ACC112 (cell line): ENCODE measurements at regions not wholly inside any gene's neighbourhood (a gene's known extent, or its start where the extent isn't known, plus 50 kb on each side); places are given as distances from the start of the nearest gene placed in this dataset.

ENCODE experiments used
- H2AFZ ChIP-seq: fragments of 200-600 bp; sonication (generic); one replicate; pipeline ENCODE4 v1.6.0; 2017; ENCODE audit warnings: antibody characterized with exemption, low read length; ENCODE audit not compliant: unreplicated experiment
- H3K27ac ChIP-seq: fragments of 200-600 bp; sonication (generic); 2 replicates; pipeline ENCODE4 v1.5.1; 2014; ENCODE audit warnings: low read depth, mild to moderate bottlenecking, antibody characterized with exemption, low read length, moderate library complexity
- H3K27me3 ChIP-seq: fragments of 200-600 bp; sonication (generic); 2 replicates; pipeline ENCODE4 v1.6.1; 2014; ENCODE audit warnings: mild to moderate bottlenecking, antibody characterized with exemption, low read length, moderate library complexity, mixed read lengths; ENCODE audit not compliant: insufficient read depth
- H3K36me3 ChIP-seq: fragments of 200-600 bp; sonication (generic); 2 replicates; pipeline ENCODE4 v1.6.1; 2016; ENCODE audit warnings: mild to moderate bottlenecking, antibody characterized with exemption, low read length, moderate library complexity, mixed read lengths; ENCODE audit not compliant: insufficient read depth
- H3K4me1 ChIP-seq: fragments of 200-600 bp; sonication (generic); one replicate; pipeline ENCODE4 v1.6.1; 2016; ENCODE audit warnings: low read length, mixed read lengths; ENCODE audit not compliant: insufficient read depth, unreplicated experiment, control insufficient read depth
- H3K4me3 ChIP-seq: fragments of 200-600 bp; sonication (generic); 2 replicates; pipeline ENCODE4 v1.5.1; 2014; ENCODE audit warnings: mild to moderate bottlenecking, low read depth, low read length
- H3K79me2 ChIP-seq: fragments of 200-600 bp; sonication (generic); one replicate; pipeline ENCODE4 v1.6.0; 2016; ENCODE audit warnings: low read length; ENCODE audit not compliant: control insufficient read depth, unreplicated experiment, insufficient read depth

DNA sequence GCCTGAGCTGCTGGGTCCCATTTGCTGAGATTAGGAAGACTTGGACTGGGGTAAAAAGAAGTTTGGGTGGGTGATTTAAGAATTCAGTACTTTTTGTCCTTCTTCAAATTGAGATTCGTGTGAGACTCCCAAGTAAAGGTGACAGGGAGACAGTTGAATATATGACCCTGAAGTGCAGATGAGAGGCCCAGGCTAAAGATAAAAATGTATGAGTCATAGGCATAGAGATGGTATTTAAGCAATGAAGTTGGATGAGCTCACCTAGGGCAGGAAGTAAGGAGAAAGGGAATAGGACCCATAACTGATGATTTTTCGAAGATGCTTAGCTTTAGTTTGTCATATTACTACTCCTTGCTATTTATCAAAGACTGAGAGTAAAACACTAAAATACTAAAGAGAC is 255.9 kb upstream of the ADRA1B start:
- H2AFZ ChIP-seq, result no peak overlapping the region
- H3K27me3 ChIP-seq, result no peaks in the 10 kb centered on the region
- H3K79me2 ChIP-seq, result no peaks in the 10 kb centered on the region
- no peak overlapping the region for H3K27ac ChIP-seq
- no peak overlapping the region for H3K4me3 ChIP-seq
- no peaks in the 10 kb centered on the region for H3K36me3 ChIP-seq
- H3K4me1 ChIP-seq, result peaks cover 6% of the 10 kb centered on the region

DNA sequence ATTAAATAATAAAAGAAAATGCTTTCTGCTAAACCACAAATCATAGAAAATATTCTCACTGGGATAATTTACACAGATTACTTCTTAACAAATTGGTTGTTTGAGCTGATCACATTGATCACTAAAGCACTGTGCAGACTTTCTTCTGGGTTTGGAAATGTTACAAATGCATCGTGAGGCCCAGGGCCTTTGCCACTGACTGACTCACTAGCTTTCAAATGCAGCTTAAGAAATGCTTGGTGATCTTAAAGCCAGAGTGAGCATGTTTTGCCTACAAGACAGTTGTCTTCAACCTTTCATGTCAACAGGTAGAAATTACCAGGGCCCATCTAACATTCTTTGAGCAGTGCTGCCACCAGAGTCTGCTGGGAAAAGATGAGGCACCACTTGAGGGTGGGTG is 252.3 kb upstream of the ADRA1B start:
- H3K4me3 ChIP-seq, result no peak overlapping the region
- no peaks in the 10 kb centered on the region for H3K36me3 ChIP-seq
- no peak overlapping the region for H2AFZ ChIP-seq
- no peaks in the 10 kb centered on the region for H3K79me2 ChIP-seq
- H3K27me3 ChIP-seq, result no peaks in the 10 kb centered on the region
- H3K4me1 ChIP-seq, result peaks cover 6% of the 10 kb centered on the region
- H3K27ac ChIP-seq, result no peak overlapping the region

DNA sequence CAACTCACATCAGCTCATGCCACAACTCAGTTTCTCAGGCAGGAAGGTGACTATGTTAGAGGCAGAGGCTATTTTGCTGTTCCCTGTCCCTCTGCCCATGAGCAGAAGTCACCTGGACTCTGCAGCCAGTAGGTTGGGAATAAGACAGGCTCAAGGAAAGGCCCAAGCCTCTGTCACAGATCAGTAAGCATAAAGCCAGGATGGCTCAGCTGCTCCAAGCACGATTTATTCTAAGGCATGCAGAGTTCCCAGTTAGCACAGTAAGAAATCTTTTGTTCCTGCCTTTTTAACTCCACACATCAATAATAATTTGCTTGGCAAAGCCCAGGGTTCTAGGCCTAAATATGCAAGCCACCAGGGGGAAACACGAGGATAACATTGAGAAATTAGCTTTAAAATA is 249.0 kb upstream of the ADRA1B start:
- H3K36me3 ChIP-seq, result no peaks in the 10 kb centered on the region
- H3K27me3 ChIP-seq, result no peaks in the 10 kb centered on the region
- no peak overlapping the region for H3K27ac ChIP-seq
- no peak overlapping the region for H3K4me3 ChIP-seq
- no peak overlapping the region for H2AFZ ChIP-seq
- H3K4me1 ChIP-seq, result no peaks in the 10 kb centered on the region
- no peaks in the 10 kb centered on the region for H3K79me2 ChIP-seq

- Histone ChIP-seq H3K36me3 (no peaks in the 10 kb centered on the region), H3K4me1 (no peaks in the 10 kb centered on the region), H2AFZ (no peak overlapping the region), H3K27ac (no peak overlapping the region), H3K79me2 (no peaks in the 10 kb centered on the region), H3K27me3 (no peaks in the 10 kb centered on the region), H3K4me3 (no peak overlapping the region)
Observed at GRCh38 chr5:159668556-159668955, 247.7 kb upstream of the ADRA1B start.

DNA sequence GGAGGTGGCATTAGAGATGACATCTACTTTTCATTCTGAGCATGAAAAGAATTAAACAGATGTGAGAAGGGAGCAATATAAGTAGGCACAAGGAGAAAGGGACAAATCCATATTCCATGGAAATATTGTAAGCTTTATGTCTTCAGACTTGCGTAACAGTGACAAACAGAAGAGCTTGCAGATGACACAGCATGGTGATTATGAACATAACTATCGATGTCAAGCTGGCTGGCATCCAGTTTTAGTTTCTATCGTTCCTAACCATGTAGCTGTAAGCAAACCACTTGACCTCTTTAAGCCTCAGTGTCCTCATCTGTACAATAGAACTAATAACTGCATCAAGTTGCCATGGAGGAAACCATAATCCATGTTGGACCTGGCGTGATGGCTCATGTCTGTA is 246.7 kb upstream of the ADRA1B start:
- H3K79me2 ChIP-seq, result no peaks in the 10 kb centered on the region
- no peaks in the 10 kb centered on the region for H3K4me1 ChIP-seq
- H2AFZ ChIP-seq, result no peak overlapping the region
- H3K27me3 ChIP-seq, result no peaks in the 10 kb centered on the region
- no peaks in the 10 kb centered on the region for H3K36me3 ChIP-seq
- H3K27ac ChIP-seq, result no peak overlapping the region
- H3K4me3 ChIP-seq, result no peak overlapping the region

DNA sequence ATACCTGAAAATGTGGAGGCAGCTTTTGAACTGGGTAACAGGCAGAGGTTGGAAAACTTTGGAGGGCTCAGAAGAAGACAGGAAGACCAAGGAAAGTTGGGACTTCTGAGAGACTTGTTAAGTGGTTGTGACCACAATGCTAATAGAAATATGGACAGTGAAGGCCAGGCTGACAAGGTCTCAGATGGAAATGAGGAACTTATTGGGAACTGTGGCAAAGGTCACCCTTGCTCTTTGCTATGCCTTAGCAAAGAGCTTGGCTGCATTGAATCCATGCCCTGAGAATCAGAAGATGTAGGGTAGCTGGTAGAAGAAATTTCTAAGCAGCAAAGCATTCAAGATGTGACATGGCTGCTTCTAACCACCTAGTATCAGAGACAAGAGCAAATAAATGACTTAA is 244.4 kb upstream of the ADRA1B start:
- H3K36me3 ChIP-seq, result no peaks in the 10 kb centered on the region
- no peaks in the 10 kb centered on the region for H3K27me3 ChIP-seq
- H3K4me1 ChIP-seq, result no peaks in the 10 kb centered on the region
- no peak overlapping the region for H3K4me3 ChIP-seq
- H3K27ac ChIP-seq, result no peak overlapping the region
- H2AFZ ChIP-seq, result no peak overlapping the region
- no peaks in the 10 kb centered on the region for H3K79me2 ChIP-seq

GRCh38 chr5:159673538-159673937 is 242.7 kb upstream of the ADRA1B start:
- H3K4me3 ChIP-seq, result no peak overlapping the region
- no peaks in the 10 kb centered on the region for H3K4me1 ChIP-seq
- no peaks in the 10 kb centered on the region for H3K36me3 ChIP-seq
- H2AFZ ChIP-seq, result no peak overlapping the region
- H3K79me2 ChIP-seq, result no peaks in the 10 kb centered on the region
- H3K27me3 ChIP-seq, result no peaks in the 10 kb centered on the region
- no peak overlapping the region for H3K27ac ChIP-seq

GRCh38 chr5:159678657-159679392 is 237.5 kb upstream of the ADRA1B start:
- H3K79me2 ChIP-seq, result no peaks in the 10 kb centered on the region
- no peaks in the 10 kb centered on the region for H3K36me3 ChIP-seq
- no peak overlapping the region for H2AFZ ChIP-seq
- no peak overlapping the region for H3K4me3 ChIP-seq
- H3K4me1 ChIP-seq, result no peaks in the 10 kb centered on the region
- no peak overlapping the region for H3K27ac ChIP-seq
- no peaks in the 10 kb centered on the region for H3K27me3 ChIP-seq

GRCh38 chr5:159680095-159680494 is 236.2 kb upstream of the ADRA1B start:
- no peak overlapping the region for H3K27ac ChIP-seq
- H3K36me3 ChIP-seq, result no peaks in the 10 kb centered on the region
- H3K27me3 ChIP-seq, result no peaks in the 10 kb centered on the region
- no peaks in the 10 kb centered on the region for H3K79me2 ChIP-seq
- H2AFZ ChIP-seq, result no peak overlapping the region
- no peak overlapping the region for H3K4me3 ChIP-seq
- H3K4me1 ChIP-seq, result no peaks in the 10 kb centered on the region

DNA sequence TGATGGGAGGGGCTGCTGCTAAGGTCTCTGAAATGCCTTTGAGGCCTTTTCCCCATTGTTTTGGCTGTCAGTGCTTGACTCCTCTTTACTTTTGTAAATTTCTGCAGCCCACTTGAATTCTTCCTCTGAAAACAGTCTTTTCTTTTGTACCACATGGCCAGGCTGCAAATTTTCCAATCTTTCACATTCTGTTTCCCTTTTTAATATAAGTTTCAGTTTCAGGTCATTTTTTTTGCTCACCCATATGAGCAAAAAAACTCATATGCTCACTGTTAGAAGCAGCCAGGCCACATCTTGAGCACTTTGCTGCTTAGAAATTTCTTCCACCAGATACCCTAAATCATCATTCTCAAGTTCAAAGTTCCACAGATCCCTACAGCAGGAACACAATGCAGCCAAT is 234.6 kb upstream of the ADRA1B start:
- Histone ChIP-seq H3K4me1 (no peaks in the 10 kb centered on the region), H3K27ac (no peak overlapping the region), H3K36me3 (no peaks in the 10 kb centered on the region), H3K79me2 (no peaks in the 10 kb centered on the region), H3K4me3 (no peak overlapping the region), H3K27me3 (no peaks in the 10 kb centered on the region), H2AFZ (no peak overlapping the region)

DNA sequence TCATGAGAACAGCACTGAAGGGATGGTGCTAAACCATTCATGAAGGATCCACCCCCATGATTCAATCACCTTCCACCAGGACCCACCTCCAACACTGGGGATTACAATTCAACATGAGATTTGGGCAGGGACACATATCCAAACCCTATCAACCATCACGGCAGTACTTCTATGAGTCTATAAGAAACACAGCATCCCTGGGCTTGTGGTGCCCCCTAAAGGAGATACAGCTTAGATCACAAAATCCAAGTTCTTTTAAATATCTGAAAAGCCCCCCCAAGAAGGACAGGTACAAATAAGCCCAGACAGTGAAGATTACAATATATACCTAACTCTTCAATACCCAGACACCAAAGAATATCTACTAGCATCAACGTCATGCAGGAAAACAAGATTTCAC is 233.7 kb upstream of the ADRA1B start:
- H3K27ac ChIP-seq, result no peak overlapping the region
- H3K79me2 ChIP-seq, result no peaks in the 10 kb centered on the region
- no peak overlapping the region for H3K4me3 ChIP-seq
- no peaks in the 10 kb centered on the region for H3K36me3 ChIP-seq
- H2AFZ ChIP-seq, result no peak overlapping the region
- no peaks in the 10 kb centered on the region for H3K4me1 ChIP-seq
- no peaks in the 10 kb centered on the region for H3K27me3 ChIP-seq
